ENCODE measurements at regions not wholly inside any gene's neighbourhood (a gene's known extent, or its start where the extent isn't known, plus 50 kb on each side); places are given as distances from the start of the nearest gene placed in this dataset.

GRCh38 chr7:17104419-17104818 is 194.0 kb upstream of the AHR start:
- no peaks in the 10 kb centered on the region for H3K4me1 ChIP-seq (ENCODE audit: control insufficient read depth, extremely low read depth, insufficient read depth, low read length)
- H3K36me3 ChIP-seq (ENCODE audit: control insufficient read depth, insufficient read depth, low read length): no peaks in the 10 kb centered on the region
- no peak overlapping the region for H3K4me3 ChIP-seq (replicated peaks in 1 of 4; ENCODE audit: control extremely low read depth in 1 of 4, insufficient read depth in 1 of 4, low read depth in 3 of 4, low read length in 4 of 4)
- no peak for TF ChIP-seq EZH2 (IDR thresholded peaks at IDR 0.05; ENCODE audit: low read length, missing control alignments)
- no peak for TF ChIP-seq CTCF (conservative IDR thresholded peaks at IDR 0.05 in 1 of 2, IDR thresholded peaks at IDR 0.05 in 1 of 2; ENCODE audit: low read depth in 1 of 2, low read length in 2 of 2)
- H3K9ac ChIP-seq (ENCODE audit: insufficient read depth, low read length): no peak overlapping the region
- no peak overlapping the region for H3K27ac ChIP-seq (ENCODE audit: insufficient read depth, low read length)
- no peak overlapping the region for H3K4me2 ChIP-seq (ENCODE audit: extremely low read depth, insufficient read depth, low read length)
- H3K27me3 ChIP-seq (ENCODE audit: control insufficient read depth, insufficient read depth, low read length): no peaks in the 10 kb centered on the region
- no peaks in the 10 kb centered on the region for H3K79me2 ChIP-seq (ENCODE audit: control insufficient read depth, insufficient read depth, low read length)
- no peak for DNase-seq (ENCODE audit: low read depth in 2 of 2)
- no peak overlapping the region for H2AFZ ChIP-seq (ENCODE audit: low read length)
- no peaks in the 10 kb centered on the region for H4K20me1 ChIP-seq (ENCODE audit: control insufficient read depth, extremely low read depth, insufficient read depth, low read length)
- H3K9me3 ChIP-seq (ENCODE audit: control insufficient read depth, insufficient read depth, low read depth, low read length): no peaks in the 10 kb centered on the region

- no peak overlapping the region for H3K9ac ChIP-seq (ENCODE audit: insufficient read depth, low read length)
- H3K36me3 ChIP-seq (ENCODE audit: control insufficient read depth, insufficient read depth, low read length): no peaks in the 10 kb centered on the region
- H3K4me2 ChIP-seq (ENCODE audit: extremely low read depth, insufficient read depth, low read length): no peak overlapping the region
- no peaks in the 10 kb centered on the region for H3K27me3 ChIP-seq (ENCODE audit: control insufficient read depth, insufficient read depth, low read length)
- TF ChIP-seq CTCF (conservative IDR thresholded peaks at IDR 0.05 in 1 of 2, IDR thresholded peaks at IDR 0.05 in 1 of 2; ENCODE audit: low read depth in 1 of 2, low read length in 2 of 2) (no peak), EZH2 (IDR thresholded peaks at IDR 0.05; ENCODE audit: low read length, missing control alignments) (no peak)
- H2AFZ ChIP-seq (ENCODE audit: low read length): no peak overlapping the region
- H3K27ac ChIP-seq (ENCODE audit: insufficient read depth, low read length): no peak overlapping the region
- no peaks in the 10 kb centered on the region for H3K9me3 ChIP-seq (ENCODE audit: control insufficient read depth, insufficient read depth, low read depth, low read length)
- DNase-seq (ENCODE audit: low read depth in 2 of 2): peak; percentile 39
- no peaks in the 10 kb centered on the region for H4K20me1 ChIP-seq (ENCODE audit: control insufficient read depth, extremely low read depth, insufficient read depth, low read length)
- no peaks in the 10 kb centered on the region for H3K79me2 ChIP-seq (ENCODE audit: control insufficient read depth, insufficient read depth, low read length)
- H3K4me3 ChIP-seq (replicated peaks in 1 of 4; ENCODE audit: control extremely low read depth in 1 of 4, insufficient read depth in 1 of 4, low read depth in 3 of 4, low read length in 4 of 4): no peak overlapping the region
- no peaks in the 10 kb centered on the region for H3K4me1 ChIP-seq (ENCODE audit: control insufficient read depth, extremely low read depth, insufficient read depth, low read length)
These were observed 192.8 kb upstream of the AHR start for GRCh38 chr7:17105701-17106100.

GRCh38 chr7:17108049-17108584 is 190.3 kb upstream of the AHR start:
- DNase-seq (ENCODE audit: low read depth in 2 of 2): no peak
- Histone ChIP-seq H3K9me3 (ENCODE audit: control insufficient read depth, insufficient read depth, low read depth, low read length) (no peaks in the 10 kb centered on the region), H3K4me1 (ENCODE audit: control insufficient read depth, extremely low read depth, insufficient read depth, low read length) (no peaks in the 10 kb centered on the region), H3K4me2 (ENCODE audit: extremely low read depth, insufficient read depth, low read length) (no peak overlapping the region), H3K4me3 (replicated peaks in 1 of 4; ENCODE audit: control extremely low read depth in 1 of 4, insufficient read depth in 1 of 4, low read depth in 3 of 4, low read length in 4 of 4) (no peak overlapping the region), H2AFZ (ENCODE audit: low read length) (no peak overlapping the region), H4K20me1 (ENCODE audit: control insufficient read depth, extremely low read depth, insufficient read depth, low read length) (no peaks in the 10 kb centered on the region), H3K27me3 (ENCODE audit: control insufficient read depth, insufficient read depth, low read length) (no peaks in the 10 kb centered on the region), H3K9ac (ENCODE audit: insufficient read depth, low read length) (no peak overlapping the region), H3K27ac (ENCODE audit: insufficient read depth, low read length) (no peak overlapping the region), H3K36me3 (ENCODE audit: control insufficient read depth, insufficient read depth, low read length) (no peaks in the 10 kb centered on the region), H3K79me2 (ENCODE audit: control insufficient read depth, insufficient read depth, low read length) (no peaks in the 10 kb centered on the region)
- no peak for TF ChIP-seq EZH2 (IDR thresholded peaks at IDR 0.05; ENCODE audit: low read length, missing control alignments)
- TF ChIP-seq CTCF (conservative IDR thresholded peaks at IDR 0.05 in 1 of 2, IDR thresholded peaks at IDR 0.05 in 1 of 2; ENCODE audit: low read depth in 1 of 2, low read length in 2 of 2): no peak

All from fibroblast of lung (primary cell).